ENCODE measurements at regions not wholly inside any gene's neighbourhood (a gene's known extent, or its start where the extent isn't known, plus 50 kb on each side); places are given as distances from the start of the nearest gene placed in this dataset.

GRCh38 chr3:117266806-117267205 lies 557.2 kb downstream of the TUSC7 start:
- no peak for DNase-seq

GRCh38 chr3:117268318-117268717 lies 558.7 kb downstream of the TUSC7 start:
- no peak for DNase-seq

GRCh38 chr3:117272274-117272673 lies 562.7 kb downstream of the TUSC7 start:
- DNase-seq, result no peak

DNA sequence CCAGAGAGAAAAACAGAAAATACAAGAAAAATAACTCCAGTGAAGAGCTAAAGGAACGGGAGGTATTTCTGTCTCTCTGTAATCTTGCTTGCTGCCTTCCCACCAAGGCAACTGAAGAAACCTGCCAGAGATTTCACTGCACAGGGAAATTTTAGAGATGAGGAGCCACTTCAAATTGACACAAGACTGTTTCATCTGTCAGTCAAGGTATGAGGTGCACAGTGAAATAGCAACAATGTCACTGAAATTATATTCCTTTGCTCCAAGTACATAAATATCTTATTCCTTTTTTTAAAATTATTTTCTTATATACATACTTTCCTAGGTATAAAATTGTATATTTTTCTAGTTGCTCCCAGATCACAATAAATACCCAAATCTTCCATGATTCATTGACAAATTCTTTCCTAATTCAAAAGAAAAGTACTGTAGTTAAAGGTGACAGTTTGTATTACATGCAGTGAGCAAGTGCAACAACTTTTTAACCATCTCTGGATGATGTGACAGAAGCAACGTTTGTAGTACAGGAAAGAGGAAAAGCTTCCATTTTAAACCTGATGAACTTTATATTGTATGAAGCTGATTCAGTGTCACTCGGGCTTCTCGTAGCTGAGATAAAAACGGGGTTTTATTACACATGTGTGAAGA lies 563.4 kb downstream of the TUSC7 start:
- DNase-seq, result no peak

DNA sequence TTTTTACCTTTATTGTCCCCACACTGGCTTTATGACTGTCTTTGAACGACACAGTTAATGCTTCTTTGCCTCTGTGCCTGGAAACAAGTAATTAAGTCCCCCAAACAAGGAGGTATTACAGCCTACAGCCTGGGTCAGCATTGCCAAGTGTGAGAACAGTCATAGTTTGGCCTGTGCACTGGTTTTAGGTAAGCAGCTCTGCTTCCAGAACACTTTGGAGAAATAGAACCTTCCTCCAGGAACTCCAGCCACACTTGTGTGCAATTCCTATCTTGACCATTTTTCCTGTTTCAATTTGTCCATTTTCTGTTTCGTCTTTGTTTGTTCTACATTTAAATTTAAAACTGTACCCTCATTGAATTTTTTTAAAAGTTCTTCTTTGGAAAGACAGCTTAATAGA lies 568.2 kb downstream of the TUSC7 start:
- no peak for DNase-seq

- DNase-seq, result no peak
These were observed 569.0 kb downstream of the TUSC7 start for GRCh38 chr3:117278424-117279190.

DNA sequence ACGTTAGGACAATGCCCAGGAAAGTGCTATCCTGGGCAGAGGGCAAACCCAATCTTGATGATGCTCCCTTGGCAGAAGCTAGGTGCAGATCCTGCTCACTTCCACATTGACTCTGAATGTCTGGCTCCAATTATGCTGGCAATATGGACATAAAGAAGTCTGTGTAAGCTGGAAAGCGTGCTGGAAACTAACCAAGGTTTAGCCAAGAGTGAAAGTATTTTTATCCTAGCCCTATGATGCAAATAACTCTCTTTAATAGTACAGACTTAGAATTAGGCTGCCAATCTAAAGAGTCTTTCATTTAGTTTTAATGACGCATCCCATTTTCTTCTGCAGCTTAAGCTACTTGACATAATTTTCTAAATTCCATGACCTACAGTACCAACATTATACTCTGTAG lies 571.8 kb downstream of the TUSC7 start:
- no peak for DNase-seq

DNA sequence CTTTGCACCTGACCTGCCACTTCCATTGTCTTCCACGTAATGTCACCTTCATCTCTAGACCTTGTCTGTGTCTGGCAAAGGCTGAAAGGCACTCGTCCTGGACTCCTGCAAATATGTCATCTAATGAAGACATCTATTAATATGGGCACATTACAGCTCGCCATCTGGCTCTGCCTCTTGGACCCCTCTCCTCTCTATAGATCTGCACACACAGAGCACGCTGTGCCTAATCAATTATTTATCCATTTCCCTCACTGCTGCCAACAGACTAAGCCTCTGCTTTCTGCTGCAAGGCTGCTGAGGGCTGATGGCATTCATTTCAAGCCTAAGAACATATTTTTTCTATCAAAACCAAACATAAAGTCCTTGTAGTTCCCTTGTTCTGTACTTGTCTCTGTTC lies 573.0 kb downstream of the TUSC7 start:
- no peak for DNase-seq

DNA sequence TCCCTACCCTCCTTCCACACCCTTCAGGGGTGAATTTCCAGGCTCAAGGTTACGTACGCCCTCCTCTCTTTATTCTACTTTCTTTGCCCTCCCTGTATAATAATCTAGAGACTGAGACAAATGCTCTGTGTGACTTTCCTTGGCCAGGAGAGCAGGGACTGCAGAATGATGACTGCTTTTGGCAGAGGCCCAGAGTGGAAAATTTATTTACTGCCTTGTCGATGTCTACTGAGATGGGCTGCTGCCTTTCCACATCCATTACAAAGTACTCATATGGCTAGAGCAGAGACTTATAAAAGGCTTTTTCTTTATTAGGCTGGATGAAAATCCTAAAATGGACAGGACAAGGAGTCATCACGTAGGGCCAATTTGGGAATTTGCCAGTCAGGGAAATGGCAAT lies 576.2 kb downstream of the TUSC7 start:
- no peak for DNase-seq

GRCh38 chr3:117286488-117286887 lies 576.9 kb downstream of the TUSC7 start:
- DNase-seq, result no peak

GRCh38 chr3:117287602-117288001 lies 578.0 kb downstream of the TUSC7 start:
- no peak for DNase-seq

DNA sequence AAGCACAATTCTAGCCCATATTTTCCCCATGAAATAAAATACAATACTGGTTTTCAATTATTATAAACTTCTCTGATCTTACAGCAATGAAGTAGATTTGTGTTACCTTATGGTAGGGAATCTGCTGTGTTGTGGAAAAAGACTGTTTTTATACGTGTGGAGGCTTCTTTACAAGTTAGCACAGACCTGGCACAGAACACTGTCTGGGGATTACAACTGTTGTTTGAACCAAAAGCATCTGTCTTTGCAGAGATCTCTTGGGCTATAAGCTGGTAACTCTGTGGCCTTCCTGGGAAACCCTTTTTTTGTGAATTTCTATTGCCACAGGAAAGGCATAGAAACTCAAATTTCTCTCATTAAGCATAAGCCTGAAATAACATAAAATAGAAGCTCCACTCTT lies 581.9 kb downstream of the TUSC7 start:
- no peak for DNase-seq

- no peak for DNase-seq
These were observed 587.5 kb downstream of the TUSC7 start for GRCh38 chr3:117297065-117297464.

DNA sequence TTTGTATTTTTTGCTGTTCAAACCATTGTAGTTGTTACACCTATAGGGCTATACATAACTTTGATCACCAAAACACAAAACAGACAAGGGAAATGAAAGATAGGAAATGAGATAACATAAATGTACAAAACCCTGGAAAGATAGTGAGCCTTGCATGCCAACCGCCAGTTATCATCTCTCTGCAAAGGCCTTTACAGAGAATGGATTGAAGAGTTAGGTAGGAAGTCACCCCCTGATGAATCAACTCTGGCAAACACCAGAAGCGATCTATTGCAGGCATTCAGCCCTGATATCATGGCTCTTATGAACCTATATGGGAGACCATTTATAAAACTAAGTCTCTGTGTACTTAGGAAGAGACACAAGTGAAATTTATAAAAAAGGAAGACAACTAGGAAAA lies 588.0 kb downstream of the TUSC7 start:
- DNase-seq, result no peak

- no peak for DNase-seq
These were observed 588.7 kb downstream of the TUSC7 start for GRCh38 chr3:117298273-117298672.

GRCh38 chr3:117302428-117302827 lies 592.8 kb downstream of the TUSC7 start:
- DNase-seq, result no peak

GRCh38 chr3:117303443-117303842 lies 593.9 kb downstream of the TUSC7 start:
- no peak for DNase-seq

GRCh38 chr3:117304681-117305080 lies 595.1 kb downstream of the TUSC7 start:
- DNase-seq, result no peak

GRCh38 chr3:117305681-117306080 lies 596.1 kb downstream of the TUSC7 start:
- no peak for DNase-seq

DNA sequence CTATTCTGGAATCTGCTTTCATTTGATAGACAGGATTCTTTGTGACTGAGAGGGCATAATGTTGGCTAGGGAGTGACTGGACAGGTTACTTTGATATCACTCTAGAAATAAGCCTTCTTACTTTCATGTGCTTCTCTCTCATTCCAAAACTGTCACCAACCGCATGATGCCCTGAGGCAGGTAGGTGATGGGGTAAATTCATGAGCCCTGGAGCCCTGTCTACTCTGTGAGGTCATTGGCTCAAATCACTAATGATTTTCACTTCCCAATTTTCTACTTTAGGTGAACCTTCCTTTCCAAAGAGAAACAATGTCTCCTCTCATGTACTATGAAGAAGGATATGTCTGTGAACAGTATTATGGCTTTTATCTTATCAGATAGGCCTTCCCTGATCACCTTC lies 596.7 kb downstream of the TUSC7 start:
- DNase-seq, result no peak

DNA sequence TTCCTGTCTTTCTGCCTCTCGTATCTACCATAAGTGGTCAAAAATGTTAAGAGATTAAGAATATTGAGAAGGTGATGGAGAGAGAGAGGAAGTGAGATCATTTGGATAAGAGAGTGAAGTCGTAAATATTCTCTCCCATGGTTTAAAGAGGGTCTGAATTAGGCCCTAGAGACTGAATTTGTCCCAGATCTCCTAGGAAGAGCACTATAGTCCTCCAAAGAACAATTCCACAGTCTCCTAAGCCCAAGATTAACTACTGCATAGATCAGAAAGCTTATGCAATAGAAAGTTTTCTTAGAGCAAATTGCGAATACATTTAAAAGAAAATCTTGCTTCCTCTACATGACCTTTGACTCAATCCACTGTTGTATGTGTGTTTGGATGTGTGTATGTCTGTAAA lies 598.8 kb downstream of the TUSC7 start:
- no peak for DNase-seq

- no peak for DNase-seq
These were observed 599.2 kb downstream of the TUSC7 start for GRCh38 chr3:117308756-117309155.

DNA sequence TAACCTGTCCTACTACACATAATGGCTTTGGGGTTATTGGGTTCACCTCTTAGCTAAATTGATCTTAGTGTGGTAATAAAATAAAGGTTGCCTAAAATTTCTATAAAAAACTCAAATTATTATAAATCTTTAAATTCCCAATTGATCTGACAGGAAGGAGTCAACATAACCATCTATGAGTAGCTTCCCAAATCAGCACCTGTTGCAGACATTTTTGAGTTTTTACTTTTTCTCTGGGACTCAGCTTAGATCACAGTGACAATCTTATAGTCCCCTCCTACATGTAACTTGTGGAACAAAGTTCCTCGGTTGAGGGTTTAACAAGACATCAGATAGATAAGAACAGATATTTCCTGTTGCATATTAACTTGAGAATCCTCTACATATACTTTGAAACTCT lies 601.0 kb downstream of the TUSC7 start:
- no peak for DNase-seq

DNA sequence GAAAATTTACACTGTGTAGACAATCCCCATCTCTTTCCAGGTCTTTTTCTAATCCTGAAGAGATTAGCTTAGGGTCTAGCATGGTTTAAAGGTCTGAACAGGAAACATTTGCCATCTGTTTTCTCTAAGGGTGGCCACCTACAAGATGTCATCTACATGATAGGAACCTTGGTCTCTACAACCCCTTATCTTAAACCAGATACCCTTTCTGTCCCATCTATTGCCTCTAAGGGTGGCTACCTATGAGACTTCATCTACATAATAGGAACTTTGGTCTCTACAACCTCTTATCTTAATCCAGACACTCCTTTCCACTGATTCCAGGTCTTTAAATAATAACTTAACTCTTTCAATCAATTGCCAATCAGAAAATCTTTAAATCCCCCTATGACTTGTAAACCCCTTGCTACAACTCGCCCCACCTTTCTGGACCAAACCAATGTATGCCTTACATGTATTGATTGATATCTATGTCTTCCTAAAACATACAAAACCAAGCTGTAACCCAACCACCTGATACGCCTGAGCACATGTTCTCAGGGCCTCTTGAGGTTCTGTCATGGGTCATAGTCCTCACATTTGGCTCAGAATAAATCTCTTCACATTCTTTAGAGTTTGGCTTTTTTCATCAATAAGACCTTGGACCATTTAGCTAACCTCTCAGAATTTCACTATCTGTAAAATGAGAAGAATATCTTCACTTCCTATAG lies 605.0 kb downstream of the TUSC7 start:
- DNase-seq, result no peak

Measured in AML-193 (cell line).